ENCODE measurements at regions not wholly inside any gene's neighbourhood (a gene's known extent, or its start where the extent isn't known, plus 50 kb on each side); places are given as distances from the start of the nearest gene placed in this dataset.

GRCh38 chr19:30648866-30649862 is 277.0 kb downstream of the ZNF536 start:
- Mint-ChIP-seq H3K36me3 (no peaks in the 10 kb centered on the region), H3K4me1 (peaks cover 71% of the 10 kb centered on the region), H3K4me3 (no peak overlapping the region), H3K9me3 (no peaks in the 10 kb centered on the region), H3K27me3 (ENCODE audit: insufficient read depth, low read depth) (peaks cover 5% of the 10 kb centered on the region), H3K27ac (no peak overlapping the region)
- Histone ChIP-seq H3K4me2 (no peak overlapping the region), H4K20me1 (ENCODE audit: low read depth) (no peaks in the 10 kb centered on the region), H3K27ac (no peak overlapping the region), H3K4me3 (no peak overlapping the region), H3K79me2 (ENCODE audit: low read depth) (no peaks in the 10 kb centered on the region), H3K9ac (no peak overlapping the region), H3F3A (ENCODE audit: low read depth) (no peaks in the 10 kb centered on the region), H2AFZ (replicated peaks) (no peak overlapping the region), H3K27me3 (no peaks in the 10 kb centered on the region), H3K36me3 (no peaks in the 10 kb centered on the region), H3K9me3 (ENCODE audit: low read depth) (no peaks in the 10 kb centered on the region), H3K4me1 (peaks cover 54% of the 10 kb centered on the region)
- TF ChIP-seq CTCF (IDR thresholded peaks at IDR 0.05) (no peak), EZH2phosphoT487 (IDR thresholded peaks at IDR 0.05) (no peak), EZH2 (IDR thresholded peaks at IDR 0.05) (no peak)
- no peak for DNase-seq (ENCODE audit: low spot score)

- H3K4me3 Mint-ChIP-seq, result peak overlapping the region; percentile 21
- Histone ChIP-seq H3K79me2 (ENCODE audit: low read depth) (no peaks in the 10 kb centered on the region), H2AFZ (replicated peaks) (no peak overlapping the region), H3K27me3 (no peaks in the 10 kb centered on the region), H3K9me3 (ENCODE audit: low read depth) (no peaks in the 10 kb centered on the region), H3K27ac (no peak overlapping the region), H4K20me1 (ENCODE audit: low read depth) (no peaks in the 10 kb centered on the region), H3K4me2 (no peak overlapping the region), H3K4me1 (peaks cover 54% of the 10 kb centered on the region), H3K9ac (no peak overlapping the region), H3K4me3 (no peak overlapping the region), H3F3A (ENCODE audit: low read depth) (no peaks in the 10 kb centered on the region), H3K36me3 (no peaks in the 10 kb centered on the region)
- no peaks in the 10 kb centered on the region for H3K36me3 Mint-ChIP-seq
- no peak for TF ChIP-seq CTCF (IDR thresholded peaks at IDR 0.05)
- TF ChIP-seq EZH2phosphoT487 (IDR thresholded peaks at IDR 0.05), result no peak
- no peak for TF ChIP-seq EZH2 (IDR thresholded peaks at IDR 0.05)
- peaks cover 2% of the 10 kb centered on the region for H3K27me3 Mint-ChIP-seq (ENCODE audit: insufficient read depth, low read depth)
- peaks cover 71% of the 10 kb centered on the region for H3K4me1 Mint-ChIP-seq
- no peaks in the 10 kb centered on the region for H3K9me3 Mint-ChIP-seq
- no peak for DNase-seq (ENCODE audit: low spot score)
- H3K27ac Mint-ChIP-seq, result peak overlapping the region; percentile 50
Measured at GRCh38 chr19:30647891-30648720, 275.9 kb downstream of the ZNF536 start.

- H3K4me3 ChIP-seq, result no peak overlapping the region
- H3K79me2 ChIP-seq (ENCODE audit: low read depth), result no peaks in the 10 kb centered on the region
- H4K20me1 ChIP-seq (ENCODE audit: low read depth), result no peaks in the 10 kb centered on the region
- H3K9me3 ChIP-seq (ENCODE audit: low read depth), result no peaks in the 10 kb centered on the region
- no peaks in the 10 kb centered on the region for H3F3A ChIP-seq (ENCODE audit: low read depth)
- Mint-ChIP-seq H3K27me3 (ENCODE audit: insufficient read depth, low read depth) (peaks cover 2% of the 10 kb centered on the region), H3K4me3 (no peak overlapping the region), H3K27ac (no peak overlapping the region), H3K4me1 (peaks cover 65% of the 10 kb centered on the region), H3K9me3 (peaks cover 4% of the 10 kb centered on the region), H3K36me3 (no peaks in the 10 kb centered on the region)
- H3K27ac ChIP-seq, result no peak overlapping the region
- DNase-seq (ENCODE audit: low spot score), result peak; percentile 29
- H3K36me3 ChIP-seq, result no peaks in the 10 kb centered on the region
- peaks cover 44% of the 10 kb centered on the region for H3K4me1 ChIP-seq
- H3K4me2 ChIP-seq, result peak overlapping the region; percentile 42
- no peaks in the 10 kb centered on the region for H3K27me3 ChIP-seq
- H3K9ac ChIP-seq, result no peak overlapping the region
- H2AFZ ChIP-seq (replicated peaks), result no peak overlapping the region
- TF ChIP-seq EZH2phosphoT487 (IDR thresholded peaks at IDR 0.05), result no peak
- TF ChIP-seq EZH2 (IDR thresholded peaks at IDR 0.05), result no peak
- TF ChIP-seq CTCF (IDR thresholded peaks at IDR 0.05), result no peak
Measured at GRCh38 chr19:30646806-30647205, 274.6 kb downstream of the ZNF536 start.

Data from neural progenitor cell (in vitro differentiated cells).